ENCODE measurements at regions not wholly inside any gene's neighbourhood (a gene's known extent, or its start where the extent isn't known, plus 50 kb on each side); places are given as distances from the start of the nearest gene placed in this dataset.

- POLR2A ChIA-PET, result no interaction called here
- peaks cover 2% of the 10 kb centered on the region for H3K27me3 ChIP-seq (ENCODE audit: control insufficient read depth, insufficient read depth, low read length)
These were observed 57.2 kb upstream of the C14orf132 start for GRCh38 chr14:95981965-95982364.

GRCh38 chr14:95984206-95984605 lies 55.0 kb upstream of the C14orf132 start:
- in situ Hi-C loops (cut with HindIII; ENCODE audit: low pct_unique_long_range_greater_than_20kb, low sequenced_read_pairs) (no loop called here), intact Hi-C loops (cut with micrococcal nuclease; ENCODE audit: unreplicated experiment) (no loop called here)
- ChIA-PET POLR2A (no interaction called here), CTCF (no interaction called here)
- Histone ChIP-seq H3K9me3 (ENCODE audit: control insufficient read depth, insufficient read depth, low read depth, low read length) (no peaks in the 10 kb centered on the region), H3K27me3 (ENCODE audit: control insufficient read depth, insufficient read depth, low read length) (peaks cover 2% of the 10 kb centered on the region), H3K36me3 (ENCODE audit: control insufficient read depth, insufficient read depth, low read length) (no peaks in the 10 kb centered on the region), H3K27ac (ENCODE audit: low read length) (no peak overlapping the region), H3K4me3 (ENCODE audit: low read depth in 2 of 2, low read length in 2 of 2) (no peak overlapping the region), H3K4me1 (ENCODE audit: control insufficient read depth, insufficient read depth, low read length) (no peaks in the 10 kb centered on the region)
- no TSS peak for BruUV-seq (replicated peaks)
- ATAC-seq (no peak), DNase-seq (ENCODE audit: low read depth, low spot score) (no peak)
- TF ChIP-seq SIN3A (IDR thresholded peaks at IDR 0.05; ENCODE audit: borderline replicate concordance, insufficient read depth, low read depth, low read length) (no peak), CTCF (IDR thresholded peaks at IDR 0.05) (no peak), REST (IDR thresholded peaks at IDR 0.05; ENCODE audit: insufficient read depth in 1 of 2, low read depth in 2 of 2, low read length in 1 of 2) (no peak), TCF7L2 (IDR thresholded peaks at IDR 0.05; ENCODE audit: low read depth, low read length) (no peak), POLR2AphosphoS5 (IDR thresholded peaks at IDR 0.05; ENCODE audit: low read depth, low read length) (no peak)

More at GRCh38 chr14:95981965-95982364, 57.2 kb upstream of the C14orf132 start:
- Histone ChIP-seq H3K9me3 (ENCODE audit: control insufficient read depth, insufficient read depth, low read depth, low read length) (no peaks in the 10 kb centered on the region), H3K36me3 (ENCODE audit: control insufficient read depth, insufficient read depth, low read length) (no peaks in the 10 kb centered on the region), H3K4me1 (ENCODE audit: control insufficient read depth, insufficient read depth, low read length) (no peaks in the 10 kb centered on the region), H3K27ac (ENCODE audit: low read length) (no peak overlapping the region), H3K4me3 (ENCODE audit: low read depth in 2 of 2, low read length in 2 of 2) (no peak overlapping the region)
- ATAC-seq, result no peak
- TF ChIP-seq CTCF (IDR thresholded peaks at IDR 0.05), result no peak
- no peak for TF ChIP-seq SIN3A (IDR thresholded peaks at IDR 0.05; ENCODE audit: borderline replicate concordance, insufficient read depth, low read depth, low read length)
- TF ChIP-seq TCF7L2 (IDR thresholded peaks at IDR 0.05; ENCODE audit: low read depth, low read length), result no peak
- no peak for TF ChIP-seq POLR2AphosphoS5 (IDR thresholded peaks at IDR 0.05; ENCODE audit: low read depth, low read length)
- TF ChIP-seq REST (IDR thresholded peaks at IDR 0.05; ENCODE audit: insufficient read depth in 1 of 2, low read depth in 2 of 2, low read length in 1 of 2), result no peak
- intact Hi-C loops (cut with micrococcal nuclease; ENCODE audit: unreplicated experiment), result no loop called here
- CTCF ChIA-PET, result no interaction called here
- no peak for DNase-seq (ENCODE audit: low read depth, low spot score)
- in situ Hi-C loops (cut with HindIII; ENCODE audit: low pct_unique_long_range_greater_than_20kb, low sequenced_read_pairs), result no loop called here
- no TSS peak for BruUV-seq (replicated peaks)
